ENCODE measurements at regions not wholly inside any gene's neighbourhood (a gene's known extent, or its start where the extent isn't known, plus 50 kb on each side); places are given as distances from the start of the nearest gene placed in this dataset.

DNA sequence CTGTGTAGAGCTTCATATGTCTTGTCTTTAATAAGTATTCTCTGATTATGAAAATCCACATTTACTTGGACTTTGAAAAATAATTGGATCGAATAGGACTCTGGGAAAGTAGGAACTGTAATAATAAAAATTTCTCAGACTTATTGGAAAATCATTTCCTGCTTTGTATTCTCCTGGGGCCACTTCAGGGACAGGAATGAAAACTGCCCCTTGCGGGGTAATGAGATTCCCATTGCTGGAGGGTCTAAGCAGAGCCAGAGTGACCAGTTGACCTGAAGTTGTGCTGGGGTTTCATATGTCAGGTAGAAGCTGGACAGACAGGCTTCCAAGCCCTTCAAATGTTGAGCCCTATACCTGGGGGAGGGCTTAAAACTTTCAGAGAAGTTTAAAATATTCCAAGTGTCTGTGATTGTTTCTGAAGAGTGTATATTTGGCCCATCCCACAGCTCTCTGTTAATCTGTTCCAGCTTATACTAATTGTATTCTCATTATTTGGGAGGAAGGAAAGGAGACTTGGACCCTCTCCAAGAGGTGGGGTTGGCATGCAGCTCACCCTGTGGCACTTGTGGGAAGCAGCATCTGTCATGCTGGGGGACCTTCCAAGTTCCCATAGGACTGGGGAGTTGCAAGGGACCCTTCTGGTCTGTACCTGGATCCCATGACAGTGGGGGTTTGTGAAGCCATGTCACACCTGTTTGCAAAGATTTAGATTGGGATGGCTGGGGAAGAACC is 268.7 kb upstream of the ATP5MC3 start:
- TF ChIP-seq MAZ (IDR thresholded peaks at IDR 0.05; ENCODE audit: borderline replicate concordance, low read depth, low read length): no peak
- TF ChIP-seq JUNB (IDR thresholded peaks at IDR 0.05): no peak
- no peak for TF ChIP-seq POLR2AphosphoS2 (conservative IDR thresholded peaks at IDR 0.05; ENCODE audit: low read length)
- no peak for TF ChIP-seq BHLHE40 (IDR thresholded peaks at IDR 0.05; ENCODE audit: low read depth, low read length)
- no peak for TF ChIP-seq ESRRA (IDR thresholded peaks at IDR 0.05; ENCODE audit: borderline replicate concordance, low read length)
- no peak for TF ChIP-seq EHF (CRISPR knock-in tag; IDR thresholded peaks at IDR 0.05)
- TF ChIP-seq, protein P1, sequence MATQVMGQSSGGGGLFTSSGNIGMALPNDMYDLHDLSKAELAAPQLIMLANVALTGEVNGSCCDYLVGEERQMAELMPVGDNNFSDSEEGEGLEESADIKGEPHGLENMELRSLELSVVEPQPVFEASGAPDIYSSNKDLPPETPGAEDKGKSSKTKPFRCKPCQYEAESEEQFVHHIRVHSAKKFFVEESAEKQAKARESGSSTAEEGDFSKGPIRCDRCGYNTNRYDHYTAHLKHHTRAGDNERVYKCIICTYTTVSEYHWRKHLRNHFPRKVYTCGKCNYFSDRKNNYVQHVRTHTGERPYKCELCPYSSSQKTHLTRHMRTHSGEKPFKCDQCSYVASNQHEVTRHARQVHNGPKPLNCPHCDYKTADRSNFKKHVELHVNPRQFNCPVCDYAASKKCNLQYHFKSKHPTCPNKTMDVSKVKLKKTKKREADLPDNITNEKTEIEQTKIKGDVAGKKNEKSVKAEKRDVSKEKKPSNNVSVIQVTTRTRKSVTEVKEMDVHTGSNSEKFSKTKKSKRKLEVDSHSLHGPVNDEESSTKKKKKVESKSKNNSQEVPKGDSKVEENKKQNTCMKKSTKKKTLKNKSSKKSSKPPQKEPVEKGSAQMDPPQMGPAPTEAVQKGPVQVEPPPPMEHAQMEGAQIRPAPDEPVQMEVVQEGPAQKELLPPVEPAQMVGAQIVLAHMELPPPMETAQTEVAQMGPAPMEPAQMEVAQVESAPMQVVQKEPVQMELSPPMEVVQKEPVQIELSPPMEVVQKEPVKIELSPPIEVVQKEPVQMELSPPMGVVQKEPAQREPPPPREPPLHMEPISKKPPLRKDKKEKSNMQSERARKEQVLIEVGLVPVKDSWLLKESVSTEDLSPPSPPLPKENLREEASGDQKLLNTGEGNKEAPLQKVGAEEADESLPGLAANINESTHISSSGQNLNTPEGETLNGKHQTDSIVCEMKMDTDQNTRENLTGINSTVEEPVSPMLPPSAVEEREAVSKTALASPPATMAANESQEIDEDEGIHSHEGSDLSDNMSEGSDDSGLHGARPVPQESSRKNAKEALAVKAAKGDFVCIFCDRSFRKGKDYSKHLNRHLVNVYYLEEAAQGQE (IDR thresholded peaks at IDR 0.05): no peak
- TF ChIP-seq, protein P2, sequence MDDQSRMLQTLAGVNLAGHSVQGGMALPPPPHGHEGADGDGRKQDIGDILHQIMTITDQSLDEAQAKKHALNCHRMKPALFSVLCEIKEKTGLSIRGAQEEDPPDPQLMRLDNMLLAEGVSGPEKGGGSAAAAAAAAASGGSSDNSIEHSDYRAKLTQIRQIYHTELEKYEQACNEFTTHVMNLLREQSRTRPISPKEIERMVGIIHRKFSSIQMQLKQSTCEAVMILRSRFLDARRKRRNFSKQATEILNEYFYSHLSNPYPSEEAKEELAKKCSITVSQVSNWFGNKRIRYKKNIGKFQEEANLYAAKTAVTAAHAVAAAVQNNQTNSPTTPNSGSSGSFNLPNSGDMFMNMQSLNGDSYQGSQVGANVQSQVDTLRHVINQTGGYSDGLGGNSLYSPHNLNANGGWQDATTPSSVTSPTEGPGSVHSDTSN (IDR thresholded peaks at IDR 0.05): no peak
- no peak for TF ChIP-seq RCOR1 (IDR thresholded peaks at IDR 0.05; ENCODE audit: low read depth, low read length)
- TF ChIP-seq TFCP2L1 (CRISPR knock-in tag; IDR thresholded peaks at IDR 0.05): no peak
- Histone ChIP-seq H3K4me1 (no peaks in the 10 kb centered on the region), H3K9me3 (no peaks in the 10 kb centered on the region), H3K4me3 (no peak overlapping the region), H3K27ac (no peak overlapping the region), H3K4me2 (no peak overlapping the region)
- ChIA-PET CTCF (no interaction called here), POLR2A (no interaction called here)
- FAIRE-seq (no peak), ATAC-seq (no peak), DNase-seq (ENCODE audit: low read depth in 1 of 2, low spot score in 1 of 2) (no peak)
- WGBS (ENCODE audit: missing lambda C conversion rate): 37% methylated on average over 2 of the region's 2 CpGs

DNA sequence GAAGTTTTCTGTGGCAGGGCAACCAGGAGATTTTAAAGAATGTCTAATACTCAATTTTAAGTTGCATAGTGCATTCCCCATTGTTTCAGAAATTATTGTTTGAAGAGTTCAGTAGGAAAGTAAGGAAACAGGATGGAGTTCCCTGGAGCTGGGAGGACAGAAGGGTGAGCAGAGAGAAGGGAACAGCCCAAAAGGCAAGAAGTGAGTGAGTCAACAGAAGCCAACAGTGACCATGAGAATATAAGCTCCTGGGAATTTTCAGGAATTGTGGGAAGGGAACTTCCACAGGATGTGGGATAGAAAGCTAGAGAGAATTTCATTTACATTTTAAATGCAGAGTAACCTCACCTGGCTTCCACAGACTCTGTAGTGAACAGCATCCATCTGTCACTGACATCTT is 268.1 kb upstream of the ATP5MC3 start:
- no peaks in the 10 kb centered on the region for H3K4me1 ChIP-seq
- H3K27ac ChIP-seq: no peak overlapping the region
- ChIA-PET CTCF (no interaction called here), POLR2A (no interaction called here)
- FAIRE-seq (no peak), DNase-seq (ENCODE audit: low read depth in 1 of 2, low spot score in 1 of 2) (no peak), ATAC-seq (no peak)
- no peak overlapping the region for H3K4me2 ChIP-seq
- TF ChIP-seq, protein P3, sequence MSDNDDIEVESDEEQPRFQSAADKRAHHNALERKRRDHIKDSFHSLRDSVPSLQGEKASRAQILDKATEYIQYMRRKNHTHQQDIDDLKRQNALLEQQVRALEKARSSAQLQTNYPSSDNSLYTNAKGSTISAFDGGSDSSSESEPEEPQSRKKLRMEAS (IDR thresholded peaks at IDR 0.05): no peak
- TF ChIP-seq CHD4 (IDR thresholded peaks at IDR 0.05; ENCODE audit: borderline replicate concordance) (no peak), EHMT2 (IDR thresholded peaks at IDR 0.05; ENCODE audit: low read depth) (no peak), ZSCAN20 (CRISPR knock-in tag; IDR thresholded peaks at IDR 0.05) (no peak), SREBF2 (IDR thresholded peaks at IDR 0.05) (no peak), RFX5 (IDR thresholded peaks at IDR 0.05) (no peak), KDM1A (IDR thresholded peaks at IDR 0.05; ENCODE audit: low read depth) (no peak), MYC (IDR thresholded peaks at IDR 0.05; ENCODE audit: borderline replicate concordance, low read length) (no peak)
- TF ChIP-seq, protein P4, sequence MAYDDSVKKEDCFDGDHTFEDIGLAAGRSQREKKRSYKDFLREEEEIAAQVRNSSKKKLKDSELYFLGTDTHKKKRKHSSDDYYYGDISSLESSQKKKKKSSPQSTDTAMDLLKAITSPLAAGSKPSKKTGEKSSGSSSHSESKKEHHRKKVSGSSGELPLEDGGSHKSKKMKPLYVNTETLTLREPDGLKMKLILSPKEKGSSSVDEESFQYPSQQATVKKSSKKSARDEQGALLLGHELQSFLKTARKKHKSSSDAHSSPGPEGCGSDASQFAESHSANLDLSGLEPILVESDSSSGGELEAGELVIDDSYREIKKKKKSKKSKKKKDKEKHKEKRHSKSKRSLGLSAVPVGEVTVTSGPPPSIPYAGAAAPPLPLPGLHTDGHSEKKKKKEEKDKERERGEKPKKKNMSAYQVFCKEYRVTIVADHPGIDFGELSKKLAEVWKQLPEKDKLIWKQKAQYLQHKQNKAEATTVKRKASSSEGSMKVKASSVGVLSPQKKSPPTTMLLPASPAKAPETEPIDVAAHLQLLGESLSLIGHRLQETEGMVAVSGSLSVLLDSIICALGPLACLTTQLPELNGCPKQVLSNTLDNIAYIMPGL (CRISPR knock-in tag; IDR thresholded peaks at IDR 0.05; ENCODE audit: borderline replicate concordance): no peak
- H3K9me3 ChIP-seq: no peaks in the 10 kb centered on the region
- H3K4me3 ChIP-seq: no peak overlapping the region
